H1 (cell line): ENCODE measurements at regions not wholly inside any gene's neighbourhood (a gene's known extent, or its start where the extent isn't known, plus 50 kb on each side); places are given as distances from the start of the nearest gene placed in this dataset.

ENCODE experiments used
- POLR2AphosphoS5 ChIP-seq: IDR thresholded peaks from 2 replicates; pipeline ENCODE4 v1.6.1; 2011; ENCODE audit warnings: low read depth, low read length
- TF ChIP-seq, protein P1 (sequence below): IDR thresholded peaks from 2 replicates; pipeline ENCODE4 v1.6.1; 2011; ENCODE audit warnings: low read length, improper control_type of control experiment
- TF ChIP-seq, protein P2 (sequence below), 3 experiments: IDR thresholded peaks; 1 replicate in 2 of 3; 2 replicates in 1 of 3; pipeline versions ENCODE4 v1.5.1 to v1.6.1; 2011; ENCODE audit warnings: low read length in 3 of 3, mild to moderate bottlenecking in 3 of 3, inconsistent platforms in 2 of 3, low read depth in 1 of 3, moderate library complexity in 1 of 3; ENCODE audit not compliant: insufficient read depth in 1 of 3; ENCODE audit errors: control extremely low read depth in 1 of 3

DNA sequence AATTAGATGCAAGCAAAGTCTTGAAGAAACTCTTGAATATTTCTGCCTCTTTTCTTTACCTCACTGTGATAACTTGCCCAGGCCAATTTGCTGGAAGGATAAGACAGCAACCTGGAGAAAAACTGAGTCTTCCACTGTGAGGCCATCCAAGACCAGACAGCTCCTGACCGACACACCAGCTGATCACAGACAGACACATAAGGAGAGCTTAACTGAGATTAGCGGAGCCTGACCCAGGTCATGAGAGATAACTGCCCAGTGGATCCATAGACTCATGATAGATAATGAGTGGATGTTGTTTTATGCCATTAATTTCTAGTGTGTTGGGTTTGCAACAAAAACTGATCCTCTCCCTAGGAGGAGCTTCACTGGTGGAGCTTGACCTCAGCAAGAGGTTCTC lies 64.4 kb upstream of the NOX3 start:
- TF ChIP-seq, protein P1, sequence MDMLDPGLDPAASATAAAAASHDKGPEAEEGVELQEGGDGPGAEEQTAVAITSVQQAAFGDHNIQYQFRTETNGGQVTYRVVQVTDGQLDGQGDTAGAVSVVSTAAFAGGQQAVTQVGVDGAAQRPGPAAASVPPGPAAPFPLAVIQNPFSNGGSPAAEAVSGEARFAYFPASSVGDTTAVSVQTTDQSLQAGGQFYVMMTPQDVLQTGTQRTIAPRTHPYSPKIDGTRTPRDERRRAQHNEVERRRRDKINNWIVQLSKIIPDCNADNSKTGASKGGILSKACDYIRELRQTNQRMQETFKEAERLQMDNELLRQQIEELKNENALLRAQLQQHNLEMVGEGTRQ = no peak
- TF ChIP-seq, protein P2, sequence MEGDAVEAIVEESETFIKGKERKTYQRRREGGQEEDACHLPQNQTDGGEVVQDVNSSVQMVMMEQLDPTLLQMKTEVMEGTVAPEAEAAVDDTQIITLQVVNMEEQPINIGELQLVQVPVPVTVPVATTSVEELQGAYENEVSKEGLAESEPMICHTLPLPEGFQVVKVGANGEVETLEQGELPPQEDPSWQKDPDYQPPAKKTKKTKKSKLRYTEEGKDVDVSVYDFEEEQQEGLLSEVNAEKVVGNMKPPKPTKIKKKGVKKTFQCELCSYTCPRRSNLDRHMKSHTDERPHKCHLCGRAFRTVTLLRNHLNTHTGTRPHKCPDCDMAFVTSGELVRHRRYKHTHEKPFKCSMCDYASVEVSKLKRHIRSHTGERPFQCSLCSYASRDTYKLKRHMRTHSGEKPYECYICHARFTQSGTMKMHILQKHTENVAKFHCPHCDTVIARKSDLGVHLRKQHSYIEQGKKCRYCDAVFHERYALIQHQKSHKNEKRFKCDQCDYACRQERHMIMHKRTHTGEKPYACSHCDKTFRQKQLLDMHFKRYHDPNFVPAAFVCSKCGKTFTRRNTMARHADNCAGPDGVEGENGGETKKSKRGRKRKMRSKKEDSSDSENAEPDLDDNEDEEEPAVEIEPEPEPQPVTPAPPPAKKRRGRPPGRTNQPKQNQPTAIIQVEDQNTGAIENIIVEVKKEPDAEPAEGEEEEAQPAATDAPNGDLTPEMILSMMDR (IDR thresholded peaks at IDR 0.05; ENCODE audit: control extremely low read depth in 1 of 3, insufficient read depth in 1 of 3, low read depth in 1 of 3, low read length in 3 of 3) = no peak
- no peak for TF ChIP-seq POLR2AphosphoS5
